ENCODE measurements at regions not wholly inside any gene's neighbourhood (a gene's known extent, or its start where the extent isn't known, plus 50 kb on each side); places are given as distances from the start of the nearest gene placed in this dataset.
"Not testable (repeated sequence)": the region's sequence is repeated elsewhere in the genome, so short reads cannot be mapped to it uniquely, and the experiment has no call there.

DNA sequence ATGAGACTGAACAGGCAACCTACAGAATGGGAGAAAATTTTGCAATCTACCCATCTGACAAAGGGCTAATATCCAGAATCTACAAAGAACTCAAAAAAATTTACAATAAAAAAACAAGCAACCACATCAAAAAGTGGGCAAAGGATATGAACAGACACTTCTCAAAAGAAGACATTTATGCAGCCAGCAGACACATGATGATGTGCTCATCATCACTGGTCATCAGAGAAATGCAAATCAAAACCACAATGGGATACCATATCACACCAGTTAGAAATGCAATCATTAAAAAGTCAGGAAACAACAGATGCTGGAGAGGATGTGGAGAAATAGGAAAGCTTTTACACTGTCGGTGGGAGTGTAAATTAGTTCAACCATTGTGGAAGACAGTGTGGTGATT, 51.7 kb upstream of the PAXBP1 start:
- ATAC-seq; H3K9me3 ChIP-seq (ENCODE audit: control insufficient read depth, insufficient read depth, low read length); H3K27ac Mint-ChIP-seq; H3K36me3 ChIP-seq (ENCODE audit: control insufficient read depth, insufficient read depth, low read length); H3K4me3 ChIP-seq (ENCODE audit: low read length); H3K9me3 Mint-ChIP-seq; H3K4me3 Mint-ChIP-seq; H3K4me1 Mint-ChIP-seq; H3K27ac ChIP-seq (ENCODE audit: low read length); H3K36me3 Mint-ChIP-seq; DNase-seq; H3K27me3 ChIP-seq (ENCODE audit: control insufficient read depth, insufficient read depth, low read length); H3K4me1 ChIP-seq (ENCODE audit: control insufficient read depth, insufficient read depth, low read length): not testable (repeated sequence)
- intact Hi-C loops (cut with micrococcal nuclease): loop anchor here (5.0 kb wide), 1 partner anchor 369 kb away; no protein-coding TSS in a partner anchor
- peaks cover 12 to 18% of the 10 kb centered on the region in 2 donors for H3K27me3 Mint-ChIP-seq (ENCODE audit: low read depth in 2 of 2)
- WGBS (ENCODE audit: insufficient coverage): no CpG with 5 or more reads among the region's 1 CpG

DNA sequence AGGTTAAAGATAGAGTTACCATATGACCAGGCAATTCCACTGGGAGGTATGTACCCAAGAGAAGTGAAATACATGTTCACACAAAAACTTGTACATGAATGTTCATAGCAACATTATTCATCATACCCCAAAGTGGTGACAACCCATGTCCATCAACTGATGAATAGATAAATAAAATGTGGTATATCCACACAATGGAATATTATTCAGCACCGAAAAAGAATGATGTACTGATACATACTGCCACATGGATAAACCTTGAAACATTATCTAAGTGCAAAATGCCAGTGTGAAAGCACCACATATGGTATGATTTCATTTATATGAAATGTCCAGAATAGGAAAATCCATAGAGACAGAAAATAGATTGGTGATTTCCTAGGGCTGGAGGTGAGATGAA, 53.4 kb upstream of the PAXBP1 start:
- no peaks in the 10 kb centered on the region for H3K4me1 ChIP-seq (ENCODE audit: control insufficient read depth, insufficient read depth, low read length)
- TF ChIP-seq, protein P1, sequence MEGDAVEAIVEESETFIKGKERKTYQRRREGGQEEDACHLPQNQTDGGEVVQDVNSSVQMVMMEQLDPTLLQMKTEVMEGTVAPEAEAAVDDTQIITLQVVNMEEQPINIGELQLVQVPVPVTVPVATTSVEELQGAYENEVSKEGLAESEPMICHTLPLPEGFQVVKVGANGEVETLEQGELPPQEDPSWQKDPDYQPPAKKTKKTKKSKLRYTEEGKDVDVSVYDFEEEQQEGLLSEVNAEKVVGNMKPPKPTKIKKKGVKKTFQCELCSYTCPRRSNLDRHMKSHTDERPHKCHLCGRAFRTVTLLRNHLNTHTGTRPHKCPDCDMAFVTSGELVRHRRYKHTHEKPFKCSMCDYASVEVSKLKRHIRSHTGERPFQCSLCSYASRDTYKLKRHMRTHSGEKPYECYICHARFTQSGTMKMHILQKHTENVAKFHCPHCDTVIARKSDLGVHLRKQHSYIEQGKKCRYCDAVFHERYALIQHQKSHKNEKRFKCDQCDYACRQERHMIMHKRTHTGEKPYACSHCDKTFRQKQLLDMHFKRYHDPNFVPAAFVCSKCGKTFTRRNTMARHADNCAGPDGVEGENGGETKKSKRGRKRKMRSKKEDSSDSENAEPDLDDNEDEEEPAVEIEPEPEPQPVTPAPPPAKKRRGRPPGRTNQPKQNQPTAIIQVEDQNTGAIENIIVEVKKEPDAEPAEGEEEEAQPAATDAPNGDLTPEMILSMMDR (IDR thresholded peaks at IDR 0.05): no peak
- WGBS (ENCODE audit: insufficient coverage): no CpG with 5 or more reads among the region's 1 CpG
- no peak for DNase-seq
- H3K36me3 ChIP-seq (ENCODE audit: control insufficient read depth, insufficient read depth, low read length): no peaks in the 10 kb centered on the region
- intact Hi-C loops (cut with micrococcal nuclease): loop anchor here (5.0 kb wide), 1 partner anchor 367 kb away; no protein-coding TSS in a partner anchor
- Mint-ChIP-seq H3K4me3 (no peak overlapping the region), H3K27me3 (ENCODE audit: low read depth in 2 of 2) (peaks cover 19 to 23% of the 10 kb centered on the region in 2 donors), H3K36me3 (no peaks in the 10 kb centered on the region), H3K9me3 (no peaks in the 10 kb centered on the region), H3K27ac (no peak overlapping the region), H3K4me1 (no peaks in the 10 kb centered on the region)
- no peaks in the 10 kb centered on the region for H3K9me3 ChIP-seq (ENCODE audit: control insufficient read depth, insufficient read depth, low read length)
- no peaks in the 10 kb centered on the region for H3K27me3 ChIP-seq (ENCODE audit: control insufficient read depth, insufficient read depth, low read length)
- no peak for ATAC-seq
- no peak overlapping the region for H3K4me3 ChIP-seq (ENCODE audit: low read length)
- no peak overlapping the region for H3K27ac ChIP-seq (ENCODE audit: low read length)

DNA sequence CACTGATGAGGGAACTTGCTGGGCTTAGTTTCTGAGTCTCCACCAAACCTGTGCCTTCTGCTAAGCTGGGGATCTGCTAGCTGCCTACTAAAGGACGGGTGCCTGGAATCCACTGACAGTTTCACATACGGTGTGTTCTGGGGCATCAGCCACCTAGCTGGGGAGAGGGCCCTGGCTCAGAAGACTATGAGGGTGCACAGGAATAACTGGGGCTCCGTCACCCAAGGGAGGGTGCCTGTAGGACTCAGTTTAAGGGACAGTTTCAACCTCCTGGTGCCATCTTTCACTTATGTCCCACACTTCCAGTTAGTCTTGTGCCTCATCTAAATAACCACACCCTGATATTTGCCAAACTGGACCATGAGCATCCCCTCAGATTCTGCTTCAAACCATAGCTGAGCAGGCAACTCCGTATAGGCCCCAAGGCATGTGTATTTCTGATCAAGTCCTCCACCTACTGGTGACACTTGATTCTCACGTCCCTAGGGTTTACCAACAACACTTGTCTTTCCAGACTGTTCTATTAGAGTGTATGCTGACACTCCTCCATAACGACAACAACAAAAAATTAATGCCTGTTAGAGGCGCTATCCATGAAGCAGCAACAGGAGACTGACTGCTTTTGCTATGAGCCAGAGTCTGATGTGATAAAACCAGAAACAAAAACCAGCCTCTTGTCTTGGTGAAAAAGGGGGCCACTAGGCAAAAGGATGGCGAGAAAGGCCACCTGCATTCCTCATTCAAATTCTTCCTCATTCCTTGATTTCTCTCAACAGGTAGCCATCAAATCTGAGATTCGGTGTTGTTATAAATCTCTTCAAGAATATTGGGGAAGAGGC, 55.0 kb upstream of the PAXBP1 start:
- intact Hi-C loops (cut with micrococcal nuclease): no loop called here
- Histone ChIP-seq H3K27me3 (ENCODE audit: control insufficient read depth, insufficient read depth, low read length) (no peaks in the 10 kb centered on the region), H3K4me1 (ENCODE audit: control insufficient read depth, insufficient read depth, low read length) (no peaks in the 10 kb centered on the region), H3K27ac (ENCODE audit: low read length) (no peak overlapping the region), H3K36me3 (ENCODE audit: control insufficient read depth, insufficient read depth, low read length) (no peaks in the 10 kb centered on the region), H3K9me3 (ENCODE audit: control insufficient read depth, insufficient read depth, low read length) (no peaks in the 10 kb centered on the region), H3K4me3 (ENCODE audit: low read length) (no peak overlapping the region)
- no peaks in the 10 kb centered on the region for H3K36me3 Mint-ChIP-seq
- DNase-seq (peak in 1 of 2 donors; percentile 70), ATAC-seq (peak; percentile 48 to 67 (median 59))
- no peaks in the 10 kb centered on the region for H3K9me3 Mint-ChIP-seq
- no peak overlapping the region for H3K27ac Mint-ChIP-seq
- 54% methylated on average over 8 of the region's 9 CpGs for WGBS (ENCODE audit: insufficient coverage)
- TF ChIP-seq, protein P1 (IDR thresholded peaks at IDR 0.05): peak; percentile 27
- no peaks in the 10 kb centered on the region for H3K4me1 Mint-ChIP-seq
- H3K27me3 Mint-ChIP-seq (ENCODE audit: low read depth in 2 of 2): peaks cover 19 to 22% of the 10 kb centered on the region in 2 donors
- H3K4me3 Mint-ChIP-seq: no peak overlapping the region

DNA sequence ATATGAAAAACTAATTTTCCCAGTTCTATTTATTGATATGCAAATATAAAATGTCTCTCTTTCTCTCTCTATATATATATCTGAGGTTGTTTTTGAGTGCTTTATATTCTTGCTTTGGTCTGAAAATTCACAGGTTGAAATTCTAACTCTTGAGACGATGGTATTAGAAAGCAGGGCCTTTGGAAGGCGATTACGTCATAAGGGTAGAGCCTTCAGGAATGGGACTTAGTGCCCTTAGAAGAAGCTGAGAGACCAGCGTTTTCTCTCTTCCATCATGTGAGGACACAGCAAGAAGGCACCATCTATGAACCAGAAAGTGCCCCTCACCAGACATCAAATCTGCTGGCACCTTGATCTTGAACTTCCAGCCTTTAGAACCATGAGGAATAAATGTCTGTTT, 57.4 kb upstream of the PAXBP1 start:
- peaks cover 19 to 21% of the 10 kb centered on the region in 2 donors for H3K27me3 Mint-ChIP-seq (ENCODE audit: low read depth in 2 of 2)
- Histone ChIP-seq H3K9me3 (ENCODE audit: control insufficient read depth, insufficient read depth, low read length) (no peaks in the 10 kb centered on the region), H3K27ac (ENCODE audit: low read length) (no peak overlapping the region), H3K4me1 (ENCODE audit: control insufficient read depth, insufficient read depth, low read length) (no peaks in the 10 kb centered on the region), H3K27me3 (ENCODE audit: control insufficient read depth, insufficient read depth, low read length) (no peaks in the 10 kb centered on the region), H3K36me3 (ENCODE audit: control insufficient read depth, insufficient read depth, low read length) (no peaks in the 10 kb centered on the region), H3K4me3 (ENCODE audit: low read length) (no peak overlapping the region)
- intact Hi-C loops (cut with micrococcal nuclease): no loop called here
- 86% methylated on average over 4 of the region's 4 CpGs for WGBS (ENCODE audit: insufficient coverage)
- TF ChIP-seq, protein P1 (IDR thresholded peaks at IDR 0.05): no peak
- H3K27ac Mint-ChIP-seq: no peak overlapping the region
- no peaks in the 10 kb centered on the region for H3K36me3 Mint-ChIP-seq
- ATAC-seq (no peak), DNase-seq (no peak)
- no peak overlapping the region for H3K4me3 Mint-ChIP-seq
- no peaks in the 10 kb centered on the region for H3K4me1 Mint-ChIP-seq
- no peaks in the 10 kb centered on the region for H3K9me3 Mint-ChIP-seq
